ENCODE measurements at regions not wholly inside any gene's neighbourhood (a gene's known extent, or its start where the extent isn't known, plus 50 kb on each side); places are given as distances from the start of the nearest gene placed in this dataset.

- TF ChIP-seq POLR2AphosphoS5 (IDR thresholded peaks at IDR 0.05; ENCODE audit: low read depth, low read length) (no peak), POLR2A (IDR thresholded peaks at IDR 0.05; ENCODE audit: low read depth, low read length) (no peak), TAF1 (IDR thresholded peaks at IDR 0.05; ENCODE audit: borderline replicate concordance, low read depth, low read length) (no peak)
These were observed 188.4 kb upstream of the TRPC5 start for GRCh38 chrX:112270991-112271390.

All from GM12892 (cell line).